ENCODE measurements at regions not wholly inside any gene's neighbourhood (a gene's known extent, or its start where the extent isn't known, plus 50 kb on each side); places are given as distances from the start of the nearest gene placed in this dataset.

DNA sequence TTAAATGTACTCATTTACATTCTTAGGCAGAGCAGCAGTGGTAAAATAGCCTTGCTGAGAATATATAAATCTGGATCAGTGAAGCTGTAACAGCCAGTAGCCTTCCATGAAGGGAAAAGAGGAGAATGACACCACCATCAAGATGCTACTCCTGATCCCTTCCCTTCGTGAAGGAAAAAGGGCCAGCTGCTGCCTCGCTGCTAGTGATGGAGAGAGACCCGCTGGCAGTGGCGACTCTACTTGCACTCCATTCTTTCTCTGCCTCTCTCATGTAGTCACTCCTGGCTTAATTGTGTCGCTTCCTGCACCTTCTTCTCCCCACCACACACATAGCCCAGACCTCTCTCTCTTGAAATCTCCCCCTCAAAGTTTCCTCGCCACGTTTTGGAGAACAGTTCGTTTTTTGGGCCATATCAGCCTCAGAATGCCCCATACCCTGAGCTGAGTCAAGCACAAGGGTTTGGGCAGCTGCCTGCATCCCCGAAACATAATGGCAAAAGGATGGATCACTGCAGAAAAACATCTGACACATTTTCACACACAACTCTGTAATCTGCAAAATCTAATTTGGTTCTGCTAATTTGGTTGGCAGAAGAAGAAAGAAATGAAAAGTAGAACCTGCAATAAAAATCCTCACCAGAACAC is 460.3 kb upstream of the IL12A start:
- TF ChIP-seq, protein P1, sequence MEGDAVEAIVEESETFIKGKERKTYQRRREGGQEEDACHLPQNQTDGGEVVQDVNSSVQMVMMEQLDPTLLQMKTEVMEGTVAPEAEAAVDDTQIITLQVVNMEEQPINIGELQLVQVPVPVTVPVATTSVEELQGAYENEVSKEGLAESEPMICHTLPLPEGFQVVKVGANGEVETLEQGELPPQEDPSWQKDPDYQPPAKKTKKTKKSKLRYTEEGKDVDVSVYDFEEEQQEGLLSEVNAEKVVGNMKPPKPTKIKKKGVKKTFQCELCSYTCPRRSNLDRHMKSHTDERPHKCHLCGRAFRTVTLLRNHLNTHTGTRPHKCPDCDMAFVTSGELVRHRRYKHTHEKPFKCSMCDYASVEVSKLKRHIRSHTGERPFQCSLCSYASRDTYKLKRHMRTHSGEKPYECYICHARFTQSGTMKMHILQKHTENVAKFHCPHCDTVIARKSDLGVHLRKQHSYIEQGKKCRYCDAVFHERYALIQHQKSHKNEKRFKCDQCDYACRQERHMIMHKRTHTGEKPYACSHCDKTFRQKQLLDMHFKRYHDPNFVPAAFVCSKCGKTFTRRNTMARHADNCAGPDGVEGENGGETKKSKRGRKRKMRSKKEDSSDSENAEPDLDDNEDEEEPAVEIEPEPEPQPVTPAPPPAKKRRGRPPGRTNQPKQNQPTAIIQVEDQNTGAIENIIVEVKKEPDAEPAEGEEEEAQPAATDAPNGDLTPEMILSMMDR (IDR thresholded peaks at IDR 0.05): no peak
- Histone ChIP-seq H3K27me3 (no peaks in the 10 kb centered on the region), H3K4me3 (ENCODE audit: low read depth in 1 of 2, low read length in 1 of 2) (no peak overlapping the region), H3K4me1 (ENCODE audit: control insufficient read depth in 1 of 2, insufficient read depth in 1 of 2, low read depth in 1 of 2, low read length in 1 of 2) (no peaks in the 10 kb centered on the region), H3K27ac (no peak overlapping the region), H3K9me3 (no peaks in the 10 kb centered on the region), H3K36me3 (no peaks in the 10 kb centered on the region)

DNA sequence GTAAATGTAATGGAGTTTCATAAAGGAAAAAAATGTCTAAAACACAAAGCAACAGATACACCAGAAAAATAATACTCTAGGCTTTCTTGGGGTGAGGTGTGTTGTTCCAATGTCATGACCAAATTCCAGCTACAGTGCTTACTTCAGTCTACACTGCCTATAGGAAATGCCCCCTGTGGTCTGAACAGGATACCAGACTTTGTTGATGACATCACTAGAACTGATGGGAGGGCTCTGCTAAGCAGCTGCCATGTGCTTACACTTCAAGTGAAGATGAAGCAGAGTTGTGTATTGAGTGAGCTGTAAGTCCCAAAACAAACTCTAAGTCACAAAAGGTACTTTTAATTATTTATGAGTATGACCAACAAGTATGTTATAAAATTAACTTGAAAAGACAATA is 456.1 kb upstream of the IL12A start:
- no peak overlapping the region for H3K4me3 ChIP-seq (ENCODE audit: low read depth in 1 of 2, low read length in 1 of 2)
- no peaks in the 10 kb centered on the region for H3K36me3 ChIP-seq
- TF ChIP-seq, protein P1 (IDR thresholded peaks at IDR 0.05): no peak
- no peaks in the 10 kb centered on the region for H3K9me3 ChIP-seq
- H3K27me3 ChIP-seq: no peaks in the 10 kb centered on the region
- H3K27ac ChIP-seq: no peak overlapping the region
- H3K4me1 ChIP-seq (ENCODE audit: control insufficient read depth in 1 of 2, insufficient read depth in 1 of 2, low read depth in 1 of 2, low read length in 1 of 2): no peaks in the 10 kb centered on the region

DNA sequence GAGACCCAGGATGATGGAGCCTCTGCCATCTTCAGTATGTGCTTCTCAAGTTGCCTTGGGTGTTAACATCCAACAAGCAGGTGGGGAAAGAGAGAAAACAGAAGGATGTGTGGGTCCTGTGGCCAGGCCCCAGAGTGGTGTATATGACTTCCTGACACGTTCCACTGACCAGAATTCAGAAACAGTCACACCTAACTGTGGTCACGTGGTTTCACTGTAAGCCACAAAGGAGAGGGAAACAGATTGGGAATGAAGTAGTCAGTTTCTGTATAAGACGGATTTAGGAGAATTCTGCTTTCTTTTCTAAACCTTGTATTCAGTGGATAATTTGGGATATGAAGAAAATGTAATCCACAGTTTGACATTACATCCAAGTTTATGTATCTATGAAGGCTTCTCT is 454.1 kb upstream of the IL12A start:
- Histone ChIP-seq H3K4me3 (ENCODE audit: low read depth in 1 of 2, low read length in 1 of 2) (no peak overlapping the region), H3K27ac (no peak overlapping the region), H3K9me3 (no peaks in the 10 kb centered on the region), H3K36me3 (no peaks in the 10 kb centered on the region), H3K4me1 (ENCODE audit: control insufficient read depth in 1 of 2, insufficient read depth in 1 of 2, low read depth in 1 of 2, low read length in 1 of 2) (no peaks in the 10 kb centered on the region), H3K27me3 (no peaks in the 10 kb centered on the region)
- TF ChIP-seq, protein P1 (IDR thresholded peaks at IDR 0.05): no peak

DNA sequence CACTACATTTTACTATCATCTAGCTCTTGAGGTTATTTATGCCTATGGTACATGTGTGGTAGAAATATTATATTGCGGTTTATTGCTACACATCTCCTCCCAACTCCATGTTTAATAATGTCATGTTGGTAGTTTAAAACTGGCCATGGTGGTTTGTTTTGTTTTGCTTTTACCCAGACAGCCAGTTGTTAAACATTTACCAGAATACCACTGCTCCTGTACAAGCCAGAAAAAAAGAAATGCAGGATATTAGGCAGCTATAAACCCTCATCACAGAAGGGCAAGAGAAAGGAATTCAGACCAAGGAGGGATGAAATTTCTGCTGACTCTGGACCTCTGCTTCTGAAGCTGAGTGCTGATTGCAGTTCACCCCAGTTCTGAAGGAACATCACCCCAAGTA is 451.8 kb upstream of the IL12A start:
- no peaks in the 10 kb centered on the region for H3K36me3 ChIP-seq
- no peak overlapping the region for H3K27ac ChIP-seq
- no peak overlapping the region for H3K4me3 ChIP-seq (ENCODE audit: low read depth in 1 of 2, low read length in 1 of 2)
- TF ChIP-seq, protein P1 (IDR thresholded peaks at IDR 0.05): no peak
- H3K9me3 ChIP-seq: no peaks in the 10 kb centered on the region
- H3K27me3 ChIP-seq: no peaks in the 10 kb centered on the region
- no peaks in the 10 kb centered on the region for H3K4me1 ChIP-seq (ENCODE audit: control insufficient read depth in 1 of 2, insufficient read depth in 1 of 2, low read depth in 1 of 2, low read length in 1 of 2)

DNA sequence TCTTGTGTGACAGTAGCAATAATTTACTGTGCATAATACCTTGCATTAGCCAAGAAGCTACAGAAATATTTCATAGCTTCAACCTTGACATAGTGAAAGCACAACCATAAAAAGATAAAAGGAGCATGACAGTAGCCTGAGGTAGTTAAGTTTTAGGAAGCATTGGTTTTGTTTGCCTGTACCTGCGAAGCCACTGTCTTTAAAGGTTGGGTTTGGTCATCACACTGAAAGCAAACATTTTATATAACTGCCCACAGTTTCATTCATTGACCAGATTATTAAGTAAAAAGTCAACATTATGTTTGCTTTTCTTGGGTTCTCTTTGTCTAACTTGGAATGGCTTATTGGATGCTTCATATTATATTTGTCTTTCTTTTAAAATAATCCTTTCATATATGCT is 450.1 kb upstream of the IL12A start:
- no peaks in the 10 kb centered on the region for H3K4me1 ChIP-seq (ENCODE audit: control insufficient read depth in 1 of 2, insufficient read depth in 1 of 2, low read depth in 1 of 2, low read length in 1 of 2)
- H3K27me3 ChIP-seq: no peaks in the 10 kb centered on the region
- H3K9me3 ChIP-seq: no peaks in the 10 kb centered on the region
- H3K27ac ChIP-seq: no peak overlapping the region
- no peaks in the 10 kb centered on the region for H3K36me3 ChIP-seq
- no peak overlapping the region for H3K4me3 ChIP-seq (ENCODE audit: low read depth in 1 of 2, low read length in 1 of 2)
- TF ChIP-seq, protein P1 (IDR thresholded peaks at IDR 0.05): no peak

Data from neutrophil (primary cell).